ENCODE measurements at regions not wholly inside any gene's neighbourhood (a gene's known extent, or its start where the extent isn't known, plus 50 kb on each side); places are given as distances from the start of the nearest gene placed in this dataset.

DNA sequence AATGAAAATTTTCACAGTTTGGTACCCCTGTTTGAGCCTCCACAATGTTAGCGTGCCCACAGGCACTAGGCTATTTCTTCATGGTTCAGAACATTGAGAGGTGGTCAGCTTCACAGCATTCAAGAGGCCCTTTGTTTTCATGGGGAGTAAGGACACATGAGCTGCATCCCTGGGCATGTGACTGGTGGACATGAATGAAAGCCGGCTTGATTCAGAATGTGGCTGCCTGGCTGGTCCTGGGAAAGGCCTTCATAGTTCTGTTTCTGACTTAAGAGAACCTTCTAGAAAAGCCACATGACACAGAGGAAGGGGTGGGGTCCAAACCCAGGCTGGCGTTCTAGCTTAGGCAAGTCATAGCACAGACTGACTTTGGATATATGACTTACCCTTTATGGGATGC lies 420.6 kb downstream of the CMPK2 start:
- no peaks in the 10 kb centered on the region for H3K79me2 ChIP-seq (replicated peaks; ENCODE audit: insufficient read depth, low read length)
- no peak overlapping the region for H3K4me3 ChIP-seq (ENCODE audit: low read length)
- H2AFZ ChIP-seq (ENCODE audit: low read depth, low read length) = no peak overlapping the region
- TF ChIP-seq REST (IDR thresholded peaks at IDR 0.05; ENCODE audit: borderline replicate concordance) (no peak), EZH2 (IDR thresholded peaks at IDR 0.05; ENCODE audit: borderline replicate concordance, insufficient read depth, low read length, poor library complexity, severe bottlenecking) (no peak)
- no peak overlapping the region for H3K9ac ChIP-seq (ENCODE audit: low read length)
- H3K27ac ChIP-seq (ENCODE audit: low read length) = no peak overlapping the region
- no peaks in the 10 kb centered on the region for H3F3A ChIP-seq (ENCODE audit: insufficient read depth, low read length, poor library complexity, severe bottlenecking)
- H3K9me3 ChIP-seq (ENCODE audit: low read length) = no peaks in the 10 kb centered on the region
- H4K20me1 ChIP-seq (ENCODE audit: insufficient read depth) = no peaks in the 10 kb centered on the region
- H3K36me3 ChIP-seq (ENCODE audit: insufficient read depth, low read length) = no peaks in the 10 kb centered on the region
- no peak overlapping the region for H3K4me2 ChIP-seq (ENCODE audit: low read length)
- H3K9me2 ChIP-seq (ENCODE audit: insufficient read depth, low read length) = no peaks in the 10 kb centered on the region
- H3K27me3 ChIP-seq (ENCODE audit: insufficient read depth, low read depth, low read length) = no peaks in the 10 kb centered on the region

DNA sequence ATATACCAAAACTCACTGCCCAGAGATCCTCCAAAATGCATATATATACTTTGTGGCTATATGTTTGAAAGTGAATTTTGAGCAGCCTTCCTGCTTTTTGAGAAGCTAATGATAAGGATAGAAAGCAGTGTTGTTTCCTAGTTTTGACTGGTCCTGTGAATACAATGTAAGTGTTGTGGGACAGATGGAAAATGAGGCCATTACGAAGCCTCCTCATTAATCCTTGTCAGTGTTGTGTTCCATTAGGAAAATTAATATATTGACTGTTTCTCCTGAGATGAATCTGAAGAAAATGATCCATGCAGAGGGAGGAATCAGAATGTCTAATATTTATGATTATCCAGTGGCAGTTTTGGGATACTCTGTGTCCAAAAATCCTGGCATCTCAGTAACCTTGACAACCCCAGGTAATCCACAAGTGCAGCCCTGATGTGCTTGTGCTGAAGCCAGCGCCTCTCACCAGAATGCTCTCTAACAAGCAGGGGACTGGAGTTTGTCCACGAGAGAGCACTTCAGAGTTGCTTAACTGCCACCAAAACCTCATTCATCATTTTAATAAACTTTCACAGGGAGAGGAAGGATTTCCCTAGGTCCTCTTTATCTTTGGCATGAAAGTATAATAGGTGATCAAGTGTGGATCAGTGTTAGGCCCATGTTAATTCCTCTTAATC lies 418.6 kb downstream of the CMPK2 start:
- no peak for TF ChIP-seq EZH2 (IDR thresholded peaks at IDR 0.05; ENCODE audit: borderline replicate concordance, insufficient read depth, low read length, poor library complexity, severe bottlenecking)
- no peak for TF ChIP-seq EP300 (conservative IDR thresholded peaks at IDR 0.05; ENCODE audit: poor library complexity, severe bottlenecking)
- TF ChIP-seq POLR2AphosphoS5 (IDR thresholded peaks at IDR 0.05) = no peak
- TF ChIP-seq MXI1 (conservative IDR thresholded peaks at IDR 0.05; ENCODE audit: poor library complexity, severe bottlenecking) = no peak
- TF ChIP-seq SMC3 (conservative IDR thresholded peaks at IDR 0.05; ENCODE audit: poor library complexity) = no peak
- no peak for TF ChIP-seq REST (IDR thresholded peaks at IDR 0.05; ENCODE audit: borderline replicate concordance)
- TF ChIP-seq, protein P1, sequence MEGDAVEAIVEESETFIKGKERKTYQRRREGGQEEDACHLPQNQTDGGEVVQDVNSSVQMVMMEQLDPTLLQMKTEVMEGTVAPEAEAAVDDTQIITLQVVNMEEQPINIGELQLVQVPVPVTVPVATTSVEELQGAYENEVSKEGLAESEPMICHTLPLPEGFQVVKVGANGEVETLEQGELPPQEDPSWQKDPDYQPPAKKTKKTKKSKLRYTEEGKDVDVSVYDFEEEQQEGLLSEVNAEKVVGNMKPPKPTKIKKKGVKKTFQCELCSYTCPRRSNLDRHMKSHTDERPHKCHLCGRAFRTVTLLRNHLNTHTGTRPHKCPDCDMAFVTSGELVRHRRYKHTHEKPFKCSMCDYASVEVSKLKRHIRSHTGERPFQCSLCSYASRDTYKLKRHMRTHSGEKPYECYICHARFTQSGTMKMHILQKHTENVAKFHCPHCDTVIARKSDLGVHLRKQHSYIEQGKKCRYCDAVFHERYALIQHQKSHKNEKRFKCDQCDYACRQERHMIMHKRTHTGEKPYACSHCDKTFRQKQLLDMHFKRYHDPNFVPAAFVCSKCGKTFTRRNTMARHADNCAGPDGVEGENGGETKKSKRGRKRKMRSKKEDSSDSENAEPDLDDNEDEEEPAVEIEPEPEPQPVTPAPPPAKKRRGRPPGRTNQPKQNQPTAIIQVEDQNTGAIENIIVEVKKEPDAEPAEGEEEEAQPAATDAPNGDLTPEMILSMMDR (IDR thresholded peaks at IDR 0.05; ENCODE audit: poor library complexity, severe bottlenecking) = no peak
- no peak for TF ChIP-seq RAD21 (conservative IDR thresholded peaks at IDR 0.05)
- no peak for TF ChIP-seq TAF1 (IDR thresholded peaks at IDR 0.05; ENCODE audit: low read depth)
- Histone ChIP-seq H3K36me3 (ENCODE audit: insufficient read depth, low read length) (no peaks in the 10 kb centered on the region), H3K4me3 (ENCODE audit: low read length) (no peak overlapping the region), H3K79me2 (replicated peaks; ENCODE audit: insufficient read depth, low read length) (no peaks in the 10 kb centered on the region), H3K9me2 (ENCODE audit: insufficient read depth, low read length) (no peaks in the 10 kb centered on the region), H3K27me3 (ENCODE audit: insufficient read depth, low read depth, low read length) (no peaks in the 10 kb centered on the region), H3F3A (ENCODE audit: insufficient read depth, low read length, poor library complexity, severe bottlenecking) (no peaks in the 10 kb centered on the region), H3K9me3 (ENCODE audit: low read length) (no peaks in the 10 kb centered on the region), H4K20me1 (ENCODE audit: insufficient read depth) (no peaks in the 10 kb centered on the region), H3K4me2 (ENCODE audit: low read length) (no peak overlapping the region), H2AFZ (ENCODE audit: low read depth, low read length) (no peak overlapping the region), H3K27ac (ENCODE audit: low read length) (no peak overlapping the region), H3K9ac (ENCODE audit: low read length) (no peak overlapping the region)

Measured in neural cell (in vitro differentiated cells).